GM13976 (cell line): ENCODE measurements at regions not wholly inside any gene's neighbourhood (a gene's known extent, or its start where the extent isn't known, plus 50 kb on each side); places are given as distances from the start of the nearest gene placed in this dataset.

ENCODE experiments used
- DNase-seq: peaks from one replicate; pipeline ENCODE4 v3.0.0; 2012; ENCODE audit warnings: low spot score
- in situ Hi-C: fragments of 300-500 bp; cut with MboI; formaldehyde crosslinking; loops from one replicate; pipeline ENCODE4 v1.12.0; 2022; ENCODE audit warnings: low sequenced_read_pairs, mixed read lengths, inconsistent platforms; ENCODE audit not compliant: unreplicated experiment
- TF ChIP-seq, protein P1 (sequence below): IDR thresholded peaks from 2 replicates; pipeline ENCODE4 v1.5.1; 2012; ENCODE audit warnings: borderline replicate concordance, mild to moderate bottlenecking; ENCODE audit not compliant: insufficient read depth; ENCODE audit errors: extremely low read depth, missing control alignments, control extremely low read depth

DNA sequence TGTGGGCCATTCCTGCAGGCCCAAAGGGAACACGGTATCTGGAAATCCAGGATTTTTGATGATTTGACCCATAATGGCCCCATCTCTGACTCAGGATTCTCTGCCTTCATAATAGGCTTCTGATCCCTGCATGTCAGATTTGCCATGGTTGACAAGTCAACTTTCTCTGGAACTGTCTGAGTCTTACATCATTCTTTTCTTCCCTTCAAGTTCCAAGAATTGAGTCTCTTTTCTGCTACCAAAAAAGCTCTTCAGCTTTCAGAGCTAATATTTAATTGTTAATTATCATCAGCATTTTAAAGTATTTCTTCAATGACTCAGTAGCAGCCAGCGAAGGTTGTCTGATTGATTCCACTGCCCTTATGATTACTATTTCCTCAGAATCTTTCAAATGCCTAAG lies 244.4 kb upstream of the COL8A1 start:
- DNase-seq = no peak
- in situ Hi-C loops = no loop called here

DNA sequence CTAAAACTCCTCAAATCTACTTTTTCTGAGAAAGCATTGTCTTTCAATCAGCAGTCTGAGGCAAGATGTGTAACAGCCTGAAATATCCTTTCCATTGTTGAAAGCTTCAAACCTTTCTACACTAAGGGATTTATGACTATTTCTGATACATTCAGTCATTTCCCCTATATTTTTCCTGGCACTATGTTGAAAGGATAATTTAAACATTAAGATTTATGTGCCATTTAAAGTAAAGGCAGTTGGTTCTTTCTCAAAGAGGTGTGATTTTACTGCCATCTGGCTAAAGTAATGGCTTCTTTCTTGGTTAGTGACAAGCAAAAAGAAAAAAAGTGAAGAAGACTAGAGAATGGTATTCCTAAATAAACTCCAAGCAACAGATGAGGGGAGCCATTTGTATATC lies 249.6 kb upstream of the COL8A1 start:
- TF ChIP-seq, protein P1, sequence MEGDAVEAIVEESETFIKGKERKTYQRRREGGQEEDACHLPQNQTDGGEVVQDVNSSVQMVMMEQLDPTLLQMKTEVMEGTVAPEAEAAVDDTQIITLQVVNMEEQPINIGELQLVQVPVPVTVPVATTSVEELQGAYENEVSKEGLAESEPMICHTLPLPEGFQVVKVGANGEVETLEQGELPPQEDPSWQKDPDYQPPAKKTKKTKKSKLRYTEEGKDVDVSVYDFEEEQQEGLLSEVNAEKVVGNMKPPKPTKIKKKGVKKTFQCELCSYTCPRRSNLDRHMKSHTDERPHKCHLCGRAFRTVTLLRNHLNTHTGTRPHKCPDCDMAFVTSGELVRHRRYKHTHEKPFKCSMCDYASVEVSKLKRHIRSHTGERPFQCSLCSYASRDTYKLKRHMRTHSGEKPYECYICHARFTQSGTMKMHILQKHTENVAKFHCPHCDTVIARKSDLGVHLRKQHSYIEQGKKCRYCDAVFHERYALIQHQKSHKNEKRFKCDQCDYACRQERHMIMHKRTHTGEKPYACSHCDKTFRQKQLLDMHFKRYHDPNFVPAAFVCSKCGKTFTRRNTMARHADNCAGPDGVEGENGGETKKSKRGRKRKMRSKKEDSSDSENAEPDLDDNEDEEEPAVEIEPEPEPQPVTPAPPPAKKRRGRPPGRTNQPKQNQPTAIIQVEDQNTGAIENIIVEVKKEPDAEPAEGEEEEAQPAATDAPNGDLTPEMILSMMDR = no peak
- in situ Hi-C loops = no loop called here
- DNase-seq = no peak

More for the DNA sequence above, 244.4 kb upstream of the COL8A1 start:
- TF ChIP-seq, protein P1 = no peak

DNA sequence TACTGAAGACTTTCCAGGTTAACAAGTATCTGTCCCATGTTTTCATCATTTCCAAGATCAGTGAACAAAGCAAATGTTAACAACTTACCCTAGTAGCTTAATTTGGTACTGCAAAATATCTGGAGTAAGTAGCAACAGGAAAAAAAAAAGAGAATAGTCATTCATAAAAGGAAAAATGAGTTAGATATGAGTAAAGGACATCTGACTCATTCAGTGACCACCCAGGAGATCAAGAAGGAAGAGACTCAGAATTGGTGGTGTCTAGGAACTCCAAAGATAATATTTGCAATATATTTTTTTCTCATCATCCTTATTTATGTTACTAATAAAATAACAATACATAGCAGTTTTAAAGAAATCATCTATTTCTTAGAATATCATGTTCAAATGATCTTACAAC lies 253.8 kb upstream of the COL8A1 start:
- no peak for DNase-seq
- in situ Hi-C loops = no loop called here
- TF ChIP-seq, protein P1 = no peak

DNA sequence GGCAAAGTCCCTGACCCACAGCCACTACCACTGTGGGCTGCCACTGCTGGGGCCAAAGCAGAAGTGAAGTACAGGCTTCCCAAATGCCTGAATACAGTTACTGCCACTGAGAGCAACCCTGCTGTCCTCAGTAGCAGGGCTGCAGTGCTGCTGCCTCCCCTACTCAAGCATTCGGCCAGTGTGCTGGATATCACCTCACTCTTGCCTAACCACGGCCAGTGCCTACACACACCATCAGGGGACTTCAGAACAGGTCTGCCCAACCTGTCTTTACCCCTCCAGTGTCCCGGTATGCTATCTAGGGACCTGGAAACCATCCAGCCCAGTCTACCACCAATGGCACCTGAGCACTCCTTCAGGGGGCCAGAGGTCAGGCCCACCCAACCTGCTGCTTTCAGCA lies 261.5 kb upstream of the COL8A1 start:
- in situ Hi-C loops = no loop called here
- TF ChIP-seq, protein P1 = no peak
- no peak for DNase-seq

DNA sequence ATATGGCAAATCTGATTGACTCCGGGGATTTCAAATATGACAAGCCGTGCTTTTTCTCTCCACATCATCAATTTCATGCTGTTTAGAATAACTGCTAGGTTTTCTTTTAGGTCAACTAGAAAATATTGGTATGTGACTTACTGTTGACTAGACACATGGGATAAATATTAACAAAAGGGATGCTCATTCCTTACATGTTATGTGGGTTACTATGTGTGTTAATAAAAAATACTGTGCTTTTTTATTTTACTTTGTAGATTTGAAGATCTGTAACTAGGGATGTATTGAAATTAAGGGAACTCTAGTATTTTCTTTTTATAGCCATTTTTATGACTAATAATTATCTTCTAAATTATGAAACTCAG lies 264.6 kb upstream of the COL8A1 start:
- DNase-seq = no peak
- in situ Hi-C loops = no loop called here
- TF ChIP-seq, protein P1 = no peak

DNA sequence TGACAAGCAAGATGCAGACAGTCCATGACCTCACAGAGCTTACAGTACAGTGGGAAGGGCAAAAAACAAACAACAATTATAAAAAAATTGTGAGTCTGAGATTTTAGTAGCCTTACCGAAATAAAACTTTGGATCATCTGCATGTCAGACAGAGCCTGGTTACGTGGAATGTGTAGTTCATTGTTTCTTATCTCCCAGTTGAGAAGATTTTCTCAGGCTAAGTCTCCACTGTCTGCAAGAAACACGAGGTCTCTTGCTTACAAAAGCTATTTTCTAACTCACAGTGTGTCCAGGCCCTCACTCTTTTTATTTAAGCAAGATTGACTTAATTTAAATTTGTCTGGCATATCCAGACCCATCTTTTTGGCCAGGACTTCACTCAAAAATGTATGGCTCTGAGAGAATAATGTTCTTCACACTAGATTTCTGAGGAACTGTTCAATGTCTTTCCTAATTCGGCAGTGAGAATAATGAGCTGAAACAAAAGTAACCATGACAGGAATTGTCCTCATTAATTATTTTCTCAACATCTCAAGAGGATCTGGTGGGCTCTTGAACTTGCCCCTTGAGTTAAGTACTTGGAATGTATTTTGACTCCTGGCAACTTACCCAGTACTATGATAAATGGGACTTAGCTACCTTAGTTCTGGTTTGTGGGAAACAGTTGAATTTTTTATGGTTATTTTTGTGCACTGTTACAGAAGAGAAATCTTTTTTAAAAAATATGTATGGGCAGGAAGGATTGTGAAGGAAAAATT lies 265.1 kb upstream of the COL8A1 start:
- TF ChIP-seq, protein P1 = no peak
- no peak for DNase-seq
- in situ Hi-C loops = no loop called here

DNA sequence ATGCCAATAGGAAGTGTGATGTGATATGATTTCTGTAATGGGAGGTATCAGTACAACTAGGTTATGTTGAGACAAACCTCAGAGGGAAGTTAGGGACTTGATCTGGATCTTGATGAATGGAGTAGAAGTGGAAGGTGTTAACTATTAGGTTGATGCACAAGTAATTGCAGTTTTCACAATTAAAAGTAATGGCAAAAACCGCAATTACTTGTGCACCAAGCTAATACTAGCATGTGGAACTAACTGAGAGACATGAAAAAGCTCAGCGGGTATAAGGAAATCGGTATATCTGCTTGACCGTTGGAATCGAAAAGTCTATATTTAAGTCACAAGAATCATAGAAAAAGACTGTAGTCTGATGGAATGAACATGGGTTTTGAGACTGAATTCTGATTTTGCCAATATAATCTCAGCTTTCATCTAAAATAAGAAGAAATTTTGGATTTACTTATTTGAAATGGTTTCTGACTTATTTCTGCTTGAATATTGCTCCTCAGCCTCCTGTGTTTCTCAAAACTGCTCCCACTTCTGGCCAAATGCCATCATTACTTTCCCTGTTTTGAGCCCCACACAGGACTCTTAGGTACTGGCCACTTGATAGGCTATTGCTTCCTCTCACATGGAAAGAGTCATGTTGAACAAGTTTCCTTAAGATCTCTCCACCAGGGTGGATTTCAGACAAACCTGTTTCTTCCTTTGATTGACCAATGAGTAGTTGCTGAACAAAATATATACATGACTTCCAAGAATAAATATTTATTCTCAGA lies 271.5 kb upstream of the COL8A1 start:
- no peak for DNase-seq
- TF ChIP-seq, protein P1 = no peak
- in situ Hi-C loops = no loop called here
